H9 (cell line): ENCODE measurements at regions not wholly inside any gene's neighbourhood (a gene's known extent, or its start where the extent isn't known, plus 50 kb on each side); places are given as distances from the start of the nearest gene placed in this dataset.

Experiments
- DNase-seq: peaks from one replicate; pipeline ENCODE4 v3.0.0-alpha.2; 2017
- H2AFZ ChIP-seq: one replicate; pipeline ENCODE4 v1.6.1; 2013; ENCODE audit warnings: mild to moderate bottlenecking, low read length, control low read depth, moderate library complexity
- H2AK5ac ChIP-seq: 2 replicates; pipeline ENCODE4 v1.6.1; 2013; ENCODE audit warnings: low read length, control low read depth, mixed read lengths; ENCODE audit not compliant: insufficient read length
- H2BK120ac ChIP-seq: one replicate; pipeline ENCODE4 v1.6.1; 2013; ENCODE audit warnings: low read depth, mild to moderate bottlenecking, low read length, control low read depth, inconsistent platforms; ENCODE audit not compliant: poor library complexity, severe bottlenecking
- H2BK12ac ChIP-seq: 2 replicates; pipeline ENCODE4 v1.6.1; 2013; ENCODE audit warnings: low read length, control low read depth, mixed read lengths, low read depth; ENCODE audit not compliant: insufficient read length
- H2BK15ac ChIP-seq: 2 replicates; pipeline ENCODE4 v1.6.1; 2013; ENCODE audit warnings: low read depth, low read length, control low read depth
- H2BK20ac ChIP-seq: one replicate; pipeline ENCODE4 v1.6.1; 2013; ENCODE audit warnings: low read depth, mild to moderate bottlenecking, low read length, control low read depth, inconsistent platforms; ENCODE audit not compliant: poor library complexity, severe bottlenecking
- H2BK5ac ChIP-seq: 2 replicates; pipeline ENCODE4 v1.6.1; 2013; ENCODE audit warnings: low read length, control low read depth, mixed read lengths; ENCODE audit not compliant: insufficient read length
- H3K14ac ChIP-seq: 2 replicates; pipeline ENCODE4 v1.6.1; 2013; ENCODE audit warnings: low read length, control low read depth; ENCODE audit not compliant: insufficient read depth
- H3K18ac ChIP-seq: 2 replicates; pipeline ENCODE4 v1.6.1; 2013; ENCODE audit warnings: low read depth, mild to moderate bottlenecking, mixed read lengths, low read length, control low read depth; ENCODE audit not compliant: insufficient read length
- H3K23ac ChIP-seq: 2 replicates; pipeline ENCODE4 v1.6.1; 2013; ENCODE audit warnings: low read length, control low read depth, mixed read lengths, low read depth; ENCODE audit not compliant: insufficient read length
- H3K23me2 ChIP-seq: 2 replicates; pipeline ENCODE4 v1.6.1; 2013; ENCODE audit warnings: low read depth, mild to moderate bottlenecking, mixed read lengths, low read length, control low read depth; ENCODE audit not compliant: insufficient read length, poor library complexity, severe bottlenecking
- H3K27ac ChIP-seq: 2 replicates; pipeline ENCODE4 v1.5.1; 2013; ENCODE audit warnings: low read length, control low read depth, mixed read lengths, low read depth; ENCODE audit not compliant: insufficient read length
- H3K27me3 ChIP-seq: 2 replicates; pipeline ENCODE4 v1.6.1; 2013; ENCODE audit warnings: low read length, control low read depth, inconsistent platforms; ENCODE audit not compliant: insufficient read depth
- H3K4ac ChIP-seq: 2 replicates; pipeline ENCODE4 v1.6.1; 2013; ENCODE audit warnings: low read depth, mild to moderate bottlenecking, control low read depth, inconsistent platforms, low read length, moderate library complexity
- H3K4me1 ChIP-seq: 2 replicates; pipeline ENCODE4 v1.6.1; 2013; ENCODE audit warnings: low read length, control low read depth, inconsistent platforms; ENCODE audit not compliant: insufficient read depth
- H3K4me2 ChIP-seq: 2 replicates; pipeline ENCODE4 v1.6.1; 2013; ENCODE audit warnings: low read length, control low read depth, mixed read lengths; ENCODE audit not compliant: insufficient read length, insufficient read depth
- H3K56ac ChIP-seq: 2 replicates; pipeline ENCODE4 v1.6.1; 2013; ENCODE audit warnings: low read depth, mild to moderate bottlenecking, mixed read lengths, low read length, control low read depth; ENCODE audit not compliant: insufficient read length
- H3K79me1 ChIP-seq: 2 replicates; pipeline ENCODE4 v1.6.1; 2013; ENCODE audit warnings: low read depth, mild to moderate bottlenecking, moderate library complexity, low read length, control low read depth, inconsistent platforms; ENCODE audit not compliant: insufficient read depth, poor library complexity, severe bottlenecking
- H3K79me2 ChIP-seq: 2 replicates; pipeline ENCODE4 v1.6.1; 2013; ENCODE audit warnings: low read length, control low read depth, inconsistent platforms; ENCODE audit not compliant: insufficient read depth
- H3K9ac ChIP-seq: 2 replicates; pipeline ENCODE4 v1.6.1; 2013; ENCODE audit warnings: low read length, control low read depth, mixed read lengths; ENCODE audit not compliant: insufficient read length; ENCODE audit errors: extremely low read depth
- H3K9me3 ChIP-seq: one replicate; pipeline ENCODE4 v1.6.1; 2013; ENCODE audit warnings: low read depth, low read length, inconsistent platforms; ENCODE audit not compliant: control insufficient read depth
- H3T11ph ChIP-seq: one replicate; pipeline ENCODE4 v1.6.1; 2013; ENCODE audit warnings: mild to moderate bottlenecking, low read length, control low read depth, inconsistent platforms
- H4K20me1 ChIP-seq: one replicate; pipeline ENCODE4 v1.6.1; 2013; ENCODE audit not compliant: control insufficient read depth, insufficient read length, insufficient read depth
- H4K5ac ChIP-seq: 2 replicates; pipeline ENCODE4 v1.6.1; 2013; ENCODE audit warnings: low read depth, mild to moderate bottlenecking, mixed read lengths, low read length, control low read depth; ENCODE audit not compliant: insufficient read length
- H4K8ac ChIP-seq: replicated peaks from 2 replicates; pipeline ENCODE4 v1.6.1; 2013; ENCODE audit warnings: low read length, control low read depth, mixed read lengths, low read depth; ENCODE audit not compliant: insufficient read length
- H4K91ac ChIP-seq: 2 replicates; pipeline ENCODE4 v1.6.1; 2013; ENCODE audit warnings: low read depth, mild to moderate bottlenecking, moderate library complexity, mixed read lengths, low read length, control low read depth; ENCODE audit not compliant: insufficient read length
- H3K27ac Mint-ChIP-seq, 3 experiments: 2 replicates in 2 of 3; 3 replicates in 1 of 3; pipeline ENCODE4 v1.8.0; 2020 to 2021; ENCODE audit warnings: mixed read lengths in 3 of 3, mild to moderate bottlenecking in 1 of 3, moderate library complexity in 1 of 3
- H3K27me3 Mint-ChIP-seq: 2 replicates; pipeline ENCODE4 v1.8.0; 2021; ENCODE audit warnings: low read depth, mild to moderate bottlenecking, moderate library complexity, mixed read lengths
- H3K36me3 Mint-ChIP-seq, 3 experiments: 2 replicates in 2 of 3; 3 replicates in 1 of 3; pipeline ENCODE4 v1.8.0; 2020 to 2021; ENCODE audit warnings: low read depth in 3 of 3, mixed read lengths in 3 of 3; ENCODE audit not compliant: insufficient read depth in 1 of 3
- H3K4me1 Mint-ChIP-seq, 2 experiments: 2 replicates each; pipeline ENCODE4 v1.8.0; 2020; ENCODE audit warnings: mixed read lengths in 2 of 2
- H3K4me3 Mint-ChIP-seq, 2 experiments: 2 replicates in 1 of 2; 3 replicates in 1 of 2; pipeline ENCODE4 v1.8.0; 2020 to 2021; ENCODE audit warnings: mild to moderate bottlenecking in 2 of 2, mixed read lengths in 2 of 2, moderate library complexity in 1 of 2
- H3K9me3 Mint-ChIP-seq, 2 experiments: 2 replicates in 1 of 2; 3 replicates in 1 of 2; pipeline ENCODE4 v1.8.0; 2020; ENCODE audit warnings: mild to moderate bottlenecking in 2 of 2, mixed read lengths in 2 of 2, moderate library complexity in 1 of 2
- CTCF ChIP-seq: fragments of 200-600 bp; sonication (generic); conservative IDR thresholded peaks from 3 replicates; pipeline ENCODE4 v1.8.0; 2021; ENCODE audit warnings: antibody characterized with exemption, mild to moderate bottlenecking
- whole genome bisulfite sequencing: extraction: QIAGEN DNeasy Blood & Tissue Kit; methylation state at CpG from one replicate; pipeline ENCODE4 v1.1.7; 2013; ENCODE audit warnings: missing lambda C conversion rate, low lambda C conversion rate, mixed read lengths; ENCODE audit not compliant: insufficient read length; ENCODE audit errors: extremely low coverage; 5-methylcytosine and 5-hydroxymethylcytosine counted together

DNA sequence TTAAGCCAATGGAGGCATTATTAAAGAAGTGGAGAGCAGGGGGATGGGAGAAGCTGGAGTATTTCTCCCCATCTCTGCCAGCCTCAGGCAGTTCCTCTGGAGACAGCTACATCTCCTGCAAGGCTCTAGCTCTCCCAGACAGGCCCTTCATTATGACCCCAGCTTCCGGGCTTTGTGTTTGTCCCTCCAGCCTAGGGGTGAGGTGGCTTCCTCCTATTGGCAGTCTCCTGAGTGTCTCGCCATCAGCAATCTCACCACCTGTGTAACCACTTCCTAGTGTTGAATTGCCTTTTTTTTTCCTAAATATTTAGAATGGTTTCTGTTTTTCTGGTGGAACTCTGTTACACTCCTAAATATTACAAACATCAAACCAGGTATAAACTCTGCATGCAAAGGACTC, 122.3 kb downstream of the FAM174B start:
- Histone ChIP-seq H3K9ac (no peak overlapping the region), H3K4ac (no peak overlapping the region), H3K14ac (no peak overlapping the region), H2BK15ac (no peak overlapping the region), H3K23ac (no peak overlapping the region), H4K5ac (no peak overlapping the region), H3K9me3 (no peaks in the 10 kb centered on the region), H2AFZ (no peak overlapping the region), H3K4me2 (no peak overlapping the region), H2AK5ac (no peak overlapping the region), H3K27ac (no peak overlapping the region), H3K23me2 (no peaks in the 10 kb centered on the region), H3K56ac (no peak overlapping the region), H3K79me2 (no peaks in the 10 kb centered on the region), H3K79me1 (no peaks in the 10 kb centered on the region), H2BK20ac (no peak overlapping the region), H3K18ac (no peak overlapping the region), H2BK5ac (no peak overlapping the region), H3K27me3 (no peaks in the 10 kb centered on the region), H4K91ac (no peak overlapping the region), H2BK120ac (no peak overlapping the region), H3T11ph (no peak overlapping the region), H4K20me1 (no peaks in the 10 kb centered on the region), H3K4me1 (no peaks in the 10 kb centered on the region), H4K8ac (no peak overlapping the region), H2BK12ac (no peak overlapping the region)
- Mint-ChIP-seq H3K27me3 (peaks cover 20% of the 10 kb centered on the region), H3K27ac (no peak overlapping the region), H3K4me1 (no peaks in the 10 kb centered on the region), H3K4me3 (no peak overlapping the region), H3K36me3 (peaks cover 12 to 24% (median 12%) of the 10 kb centered on the region in 3 experiments; a peak in 6 of 7 replicates), H3K9me3 (peaks cover 25 to 37% of the 10 kb centered on the region in 2 experiments; a peak in 4 of 5 replicates)
- TF ChIP-seq CTCF, result no peak
- no CpG with 5 or more reads among the region's 2 CpGs for WGBS
- DNase-seq, result no peak
